HEK293T (cell line): ENCODE measurements at regions not wholly inside any gene's neighbourhood (a gene's known extent, or its start where the extent isn't known, plus 50 kb on each side); places are given as distances from the start of the nearest gene placed in this dataset.

Source experiments
- ARNT ChIP-seq: fragments of 450-650 bp; IDR thresholded peaks from 2 replicates; pipeline ENCODE4 v1.6.1; 2017; ENCODE audit warnings: mild to moderate bottlenecking
- BHLHE40 ChIP-seq: fragments of 450-650 bp; IDR thresholded peaks from 2 replicates; pipeline ENCODE4 v1.6.1; 2016; ENCODE audit warnings: mild to moderate bottlenecking, moderate library complexity, borderline replicate concordance
- ELF4 ChIP-seq: fragments of 450-650 bp; IDR thresholded peaks from 2 replicates; pipeline ENCODE4 v1.6.1; 2017; ENCODE audit warnings: antibody characterized with exemption
- FOXA1 ChIP-seq: fragments of 450-650 bp; IDR thresholded peaks from 2 replicates; pipeline ENCODE4 v1.6.1; 2016; ENCODE audit warnings: mild to moderate bottlenecking
- HDGF ChIP-seq: fragments of 450-650 bp; IDR thresholded peaks from 2 replicates; pipeline ENCODE4 v1.6.1; 2017; ENCODE audit warnings: antibody characterized with exemption, borderline replicate concordance
- L3MBTL2 ChIP-seq: fragments of 450-650 bp; conservative IDR thresholded peaks from 2 replicates; pipeline ENCODE4 v1.6.1; 2016; ENCODE audit warnings: mild to moderate bottlenecking
- PKNOX1 ChIP-seq: fragments of 450-650 bp; IDR thresholded peaks from 2 replicates; pipeline ENCODE4 v1.6.1; 2016
- SP1 ChIP-seq: fragments of 450-650 bp; IDR thresholded peaks from 2 replicates; pipeline ENCODE4 v1.6.1; 2017
- SUZ12 ChIP-seq: fragments of 450-650 bp; IDR thresholded peaks from 2 replicates; pipeline ENCODE4 v1.6.1; 2016; ENCODE audit warnings: mild to moderate bottlenecking
- TARDBP ChIP-seq: fragments of 450-650 bp; IDR thresholded peaks from 2 replicates; pipeline ENCODE4 v1.6.1; 2016
- ZNF384 ChIP-seq: fragments of 450-650 bp; IDR thresholded peaks from 2 replicates; pipeline ENCODE4 v1.6.1; 2016

- no peak for TF ChIP-seq ELF4
- no peak for TF ChIP-seq L3MBTL2
- TF ChIP-seq TARDBP, result no peak
- no peak for TF ChIP-seq SP1
- TF ChIP-seq PKNOX1, result no peak
- no peak for TF ChIP-seq ZNF384
- no peak for TF ChIP-seq BHLHE40
- TF ChIP-seq ARNT, result no peak
- no peak for TF ChIP-seq SUZ12
- TF ChIP-seq FOXA1, result no peak
- TF ChIP-seq HDGF, result no peak
Observed at GRCh38 chr22:27615408-27615807, 186.1 kb downstream of the MN1 start.
